Gastrocnemius medialis (tissue), 4 donors: ENCODE measurements at regions not wholly inside any gene's neighbourhood (a gene's known extent, or its start where the extent isn't known, plus 50 kb on each side); places are given as distances from the start of the nearest gene placed in this dataset.

Experiments
- ATAC-seq, 2 donors: fragments of 150-250 bp; one replicate each; pipeline ENCODE4 v1.9.1; 2016
- DNase-seq, 2 donors: peaks; one replicate each; pipeline ENCODE4 v3.0.0-alpha.2; 2019
- H3K27ac ChIP-seq, 4 donors: fragments of 200-600 bp; sonication (generic); 1 replicate in 1 of 4; 2 replicates in 3 of 4; pipeline ENCODE4 v1.5.1; 2016 to 2018; ENCODE audit warnings: mild to moderate bottlenecking in 2 of 4, moderate library complexity in 1 of 4
- H3K27me3 ChIP-seq, 3 donors: fragments of 200-600 bp; sonication (generic) in 2 of 3; 1 replicate in 1 of 3; 2 replicates in 2 of 3; pipeline versions ENCODE4 v1.5.1 to v1.6.0; 2016 to 2019; ENCODE audit warnings: mild to moderate bottlenecking in 1 of 3, moderate library complexity in 1 of 3
- H3K36me3 ChIP-seq, 2 donors: fragments of 200-600 bp; sonication (generic) in 1 of 2; one replicate each; pipeline ENCODE4 v1.5.1; 2017 to 2018
- H3K4me1 ChIP-seq, 2 donors: fragments of 200-600 bp; sonication (generic) in 1 of 2; one replicate each; pipeline ENCODE4 v1.5.1; 2016 to 2017; ENCODE audit warnings: mild to moderate bottlenecking in 2 of 2
- H3K4me3 ChIP-seq, 4 donors: fragments of 200-600 bp; sonication (generic) in 3 of 4; 1 replicate in 1 of 4; 2 replicates in 3 of 4; pipeline ENCODE4 v1.5.1; 2016 to 2019; ENCODE audit warnings: mild to moderate bottlenecking in 2 of 4
- H3K9me3 ChIP-seq, 3 donors: fragments of 200-600 bp; sonication (generic) in 2 of 3; 1 replicate in 1 of 3; 2 replicates in 2 of 3; pipeline ENCODE4 v1.5.1; 2016 to 2019
- CTCF ChIP-seq, 5 experiments: fragments of 450-650 bp in 3 of 5; fragments of 200-600 bp in 2 of 5; sonication (generic) in 2 of 5; IDR thresholded peaks in 4 of 5; conservative IDR thresholded peaks in 1 of 5; 1 replicate in 4 of 5; 2 replicates in 1 of 5; pipeline ENCODE4 v1.5.1; 2016 to 2019; ENCODE audit warnings: antibody characterized with exemption in 5 of 5, mild to moderate bottlenecking in 3 of 5, moderate library complexity in 3 of 5
- POLR2A ChIP-seq, 2 donors: fragments of 450-650 bp; IDR thresholded peaks; one replicate each; pipeline ENCODE4 v1.6.1; 2017; ENCODE audit warnings: antibody characterized with exemption in 2 of 2, mild to moderate bottlenecking in 2 of 2, moderate library complexity in 2 of 2
- in situ Hi-C, 4 donors: fragments of 200-750 bp; cut with MboI; loops; one replicate each; pipeline versions ENCODE4 v1.15.0 to v1.8.0; 2017; ENCODE audit warnings: low sequenced_read_pairs in 4 of 4
- intact Hi-C: fragments of 100-400 bp; cut with DNase I; formaldehyde crosslinking; loops from one replicate; pipeline ENCODE4 v1.15.1; 2023; ENCODE audit warnings: low total_unique reads

GRCh38 chr17:77740481-77740880 lies 218.0 kb upstream of the TNRC6C start:
- peaks cover 14% of the 10 kb centered on the region in 2 donors for H3K4me1 ChIP-seq
- peaks cover 0 to 4% (median 0%) of the 10 kb centered on the region in 3 donors for H3K27me3 ChIP-seq
- in situ Hi-C loops: loop anchor here in 1 of 4 donors (25.0 kb wide), 1 partner anchor 703 kb away; no protein-coding TSS in a partner anchor
- H3K36me3 ChIP-seq: no peaks in the 10 kb centered on the region
- H3K9me3 ChIP-seq: no peaks in the 10 kb centered on the region
- intact Hi-C loops: no loop called here
- H3K27ac ChIP-seq: no peak overlapping the region
- ATAC-seq: no peak
- H3K4me3 ChIP-seq: no peak overlapping the region
- DNase-seq: no peak
- TF ChIP-seq CTCF (IDR thresholded peaks at IDR 0.05 in 4 of 5, conservative IDR thresholded peaks at IDR 0.05 in 1 of 5) (no peak), POLR2A (IDR thresholded peaks at IDR 0.05) (no peak)

- Histone ChIP-seq H3K27ac (no peak overlapping the region), H3K9me3 (no peaks in the 10 kb centered on the region), H3K27me3 (peaks cover 0 to 4% (median 0%) of the 10 kb centered on the region in 3 donors), H3K4me1 (peaks cover 9 to 10% of the 10 kb centered on the region in 2 donors), H3K4me3 (no peak overlapping the region), H3K36me3 (no peaks in the 10 kb centered on the region)
- intact Hi-C loops: no loop called here
- DNase-seq (no peak), ATAC-seq (no peak)
- TF ChIP-seq CTCF (IDR thresholded peaks at IDR 0.05 in 4 of 5, conservative IDR thresholded peaks at IDR 0.05 in 1 of 5): peak in 1 of 5 experiments; percentile 19
- no peak for TF ChIP-seq POLR2A (IDR thresholded peaks at IDR 0.05)
- in situ Hi-C loops: loop anchor here in 1 of 4 donors (25.0 kb wide), 1 partner anchor 704 kb away; no protein-coding TSS in a partner anchor
Measured at GRCh38 chr17:77741109-77741508, 217.4 kb upstream of the TNRC6C start.

GRCh38 chr17:77742579-77742978 lies 215.9 kb upstream of the TNRC6C start:
- in situ Hi-C loops: loop anchor here in 1 of 4 donors (25.0 kb wide), 1 partner anchor 705 kb away; no protein-coding TSS in a partner anchor
- no peak for ATAC-seq
- peaks cover 4 to 10% of the 10 kb centered on the region in 2 donors for H3K4me1 ChIP-seq
- H3K27ac ChIP-seq: no peak overlapping the region
- H3K4me3 ChIP-seq: no peak overlapping the region
- intact Hi-C loops: no loop called here
- no peaks in the 10 kb centered on the region for H3K36me3 ChIP-seq
- H3K27me3 ChIP-seq: peaks cover 0 to 4% (median 0%) of the 10 kb centered on the region in 3 donors
- no peak for DNase-seq
- H3K9me3 ChIP-seq: no peaks in the 10 kb centered on the region
- no peak for TF ChIP-seq CTCF (IDR thresholded peaks at IDR 0.05 in 4 of 5, conservative IDR thresholded peaks at IDR 0.05 in 1 of 5)
- no peak for TF ChIP-seq POLR2A (IDR thresholded peaks at IDR 0.05)

GRCh38 chr17:77744066-77744988 lies 214.2 kb upstream of the TNRC6C start:
- Histone ChIP-seq H3K4me1 (no peaks in the 10 kb centered on the region), H3K9me3 (no peaks in the 10 kb centered on the region), H3K36me3 (no peaks in the 10 kb centered on the region), H3K4me3 (no peak overlapping the region), H3K27me3 (peaks cover 0 to 4% (median 0%) of the 10 kb centered on the region in 3 donors), H3K27ac (peak overlapping the region; percentile 13 to 66 (median 47))
- in situ Hi-C loops (loop anchor here in 1 of 4 donors (25.0 kb wide), 1 partner anchor 707 kb away; no protein-coding TSS in a partner anchor), intact Hi-C loops (no loop called here)
- TF ChIP-seq POLR2A (IDR thresholded peaks at IDR 0.05): no peak
- no peak for TF ChIP-seq CTCF (IDR thresholded peaks at IDR 0.05 in 4 of 5, conservative IDR thresholded peaks at IDR 0.05 in 1 of 5)
- ATAC-seq (peak; percentile 68 to 83), DNase-seq (peak; percentile 42 to 62)
